Right ventricle myocardium inferior (tissue), 1 donor: ENCODE measurements at regions not wholly inside any gene's neighbourhood (a gene's known extent, or its start where the extent isn't known, plus 50 kb on each side); places are given as distances from the start of the nearest gene placed in this dataset.

Experiments used
- ATAC-seq: fragments of 200-7000 bp; cut with Tn5 transposase; one replicate; pipeline ENCODE4 v1.9.1; 2020; ENCODE audit warnings: mild to moderate bottlenecking, moderate library complexity
- DNase-seq: peaks from one replicate; pipeline ENCODE4 v3.0.0; 2021; ENCODE audit errors: missing footprints
- intact Hi-C: fragments of 100-400 bp; cut with DNase I; formaldehyde crosslinking; loops from one replicate; pipeline ENCODE4 v1.11.0; 2022
- donor health status: DM: no; HTN: yes; CAD: no; lungs with severe emphysema.

GRCh38 chr4:173829565-173829964, 299.5 kb upstream of the HAND2 start:
- ATAC-seq: no peak
- no peak for DNase-seq
- intact Hi-C loops: no loop called here

- intact Hi-C loops: no loop called here
- ATAC-seq: no peak
- no peak for DNase-seq
These were observed 297.7 kb upstream of the HAND2 start for GRCh38 chr4:173827707-173828106.

- ATAC-seq (no peak), DNase-seq (no peak)
- intact Hi-C loops: no loop called here
These were observed 291.8 kb upstream of the HAND2 start for GRCh38 chr4:173821876-173822275.

- intact Hi-C loops: no loop called here
- DNase-seq (no peak), ATAC-seq (no peak)
These were observed 291.0 kb upstream of the HAND2 start for GRCh38 chr4:173821036-173821435.

GRCh38 chr4:173807347-173807746, 277.3 kb upstream of the HAND2 start:
- no peak for DNase-seq
- intact Hi-C loops: no loop called here
- ATAC-seq: peak; percentile 93

- ATAC-seq (no peak), DNase-seq (no peak)
- intact Hi-C loops: no loop called here
These were observed 275.9 kb upstream of the HAND2 start for GRCh38 chr4:173805884-173806283.

- no peak for ATAC-seq
- intact Hi-C loops: no loop called here
- no peak for DNase-seq
These were observed 272.6 kb upstream of the HAND2 start for GRCh38 chr4:173802662-173803022.

GRCh38 chr4:173801876-173802661, 272.0 kb upstream of the HAND2 start:
- DNase-seq (no peak), ATAC-seq (no peak)
- intact Hi-C loops: no loop called here

GRCh38 chr4:173801361-173801760, 271.3 kb upstream of the HAND2 start:
- DNase-seq (no peak), ATAC-seq (no peak)

GRCh38 chr4:173797296-173797695, 267.3 kb upstream of the HAND2 start:
- DNase-seq (no peak), ATAC-seq (no peak)
- intact Hi-C loops: no loop called here

More at GRCh38 chr4:173801361-173801760, 271.3 kb upstream of the HAND2 start:
- intact Hi-C loops: no loop called here

GRCh38 chr4:173794662-173795061, 264.6 kb upstream of the HAND2 start:
- intact Hi-C loops: no loop called here
- DNase-seq: no peak
- no peak for ATAC-seq

- intact Hi-C loops: no loop called here
- DNase-seq (no peak), ATAC-seq (no peak)
These were observed 264.0 kb upstream of the HAND2 start for GRCh38 chr4:173793937-173794510.

GRCh38 chr4:173782660-173783059, 252.6 kb upstream of the HAND2 start:
- intact Hi-C loops: no loop called here
- DNase-seq (no peak), ATAC-seq (no peak)

- ATAC-seq (no peak), DNase-seq (no peak)
- intact Hi-C loops: no loop called here
These were observed 247.9 kb upstream of the HAND2 start for GRCh38 chr4:173777921-173778320.

GRCh38 chr4:173777421-173777820, 247.4 kb upstream of the HAND2 start:
- ATAC-seq: no peak
- DNase-seq: no peak
- intact Hi-C loops: no loop called here

- DNase-seq: no peak
- intact Hi-C loops: no loop called here
- ATAC-seq: no peak
These were observed 239.5 kb upstream of the HAND2 start for GRCh38 chr4:173769568-173769967.

GRCh38 chr4:173767650-173768049, 237.6 kb upstream of the HAND2 start:
- intact Hi-C loops: no loop called here
- no peak for DNase-seq
- ATAC-seq: no peak

- no peak for ATAC-seq
- intact Hi-C loops: no loop called here
- DNase-seq: no peak
These were observed 236.2 kb upstream of the HAND2 start for GRCh38 chr4:173766171-173766600.

GRCh38 chr4:173765751-173766150, 235.7 kb upstream of the HAND2 start:
- ATAC-seq (no peak), DNase-seq (no peak)
- intact Hi-C loops: no loop called here

GRCh38 chr4:173763389-173763788, 233.4 kb upstream of the HAND2 start:
- intact Hi-C loops: no loop called here
- no peak for ATAC-seq
- DNase-seq: no peak

- intact Hi-C loops: no loop called here
- peak; percentile 58 for ATAC-seq
These were observed 231.9 kb upstream of the HAND2 start for GRCh38 chr4:173761938-173762337.

More at GRCh38 chr4:173761938-173762337, 231.9 kb upstream of the HAND2 start:
- DNase-seq: no peak
